Lung (tissue), 11 donors: ENCODE measurements at regions not wholly inside any gene's neighbourhood (a gene's known extent, or its start where the extent isn't known, plus 50 kb on each side); places are given as distances from the start of the nearest gene placed in this dataset.

Experiments used
- ATAC-seq: fragments of 200-7000 bp; cut with Tn5 transposase; one replicate; pipeline ENCODE4 v1.9.1; 2020; ENCODE audit warnings: moderate number of reproducible peaks; ENCODE audit not compliant: insufficient read depth, low FRiP score
- DNase-seq, 3 donors: peaks; one replicate each; pipeline ENCODE4 v3.0.0-alpha.2; 2013 to 2017
- H3K27ac ChIP-seq, 2 donors: one replicate each; pipeline ENCODE4 v1.5.1; 2013; ENCODE audit warnings: mild to moderate bottlenecking in 2 of 2, moderate library complexity in 2 of 2, control low read depth in 1 of 2, inconsistent platforms in 1 of 2, low read depth in 1 of 2, low read length in 1 of 2
- H3K27me3 ChIP-seq, 3 donors: one replicate each; pipeline ENCODE4 v1.5.1; 2013; ENCODE audit warnings: low read length in 2 of 3; ENCODE audit not compliant: control insufficient read depth in 3 of 3, insufficient read depth in 3 of 3
- H3K36me3 ChIP-seq, 4 donors: one replicate each; pipeline ENCODE4 v1.5.1; 2013; ENCODE audit warnings: low read length in 4 of 4, mild to moderate bottlenecking in 1 of 4, moderate library complexity in 1 of 4; ENCODE audit not compliant: control insufficient read depth in 4 of 4, insufficient read depth in 4 of 4
- H3K4me1 ChIP-seq, 5 donors: one replicate each; pipeline ENCODE4 v1.5.1; 2013; ENCODE audit warnings: low read length in 5 of 5, mild to moderate bottlenecking in 2 of 5, moderate library complexity in 1 of 5; ENCODE audit not compliant: control insufficient read depth in 5 of 5, insufficient read depth in 5 of 5
- H3K4me3 ChIP-seq: one replicate; pipeline ENCODE4 v1.5.1; 2013; ENCODE audit warnings: mild to moderate bottlenecking, control low read depth, moderate library complexity
- H3K9ac ChIP-seq, 2 donors: one replicate each; pipeline ENCODE4 v1.5.1; 2013; ENCODE audit warnings: low read length in 2 of 2, control low read depth in 1 of 2; ENCODE audit not compliant: insufficient read depth in 1 of 2
- H3K9me3 ChIP-seq, 4 donors: one replicate each; pipeline ENCODE4 v1.5.1; 2013; ENCODE audit warnings: low read length in 3 of 4, mild to moderate bottlenecking in 1 of 4, moderate library complexity in 1 of 4; ENCODE audit not compliant: control insufficient read depth in 4 of 4, insufficient read depth in 3 of 4
- WGBS, 2 donors: extraction: QIAGEN DNeasy Blood & Tissue Kit; methylation state at CpG; one replicate each; pipeline ENCODE4 v1.1.7; 2013; 5-methylcytosine and 5-hydroxymethylcytosine counted together
- TF ChIP-seq, protein P1 (sequence below): IDR thresholded peaks from 2 replicates; pipeline ENCODE4 v1.5.1; 2012; ENCODE audit warnings: mild to moderate bottlenecking; ENCODE audit errors: control extremely low read depth, extremely low read depth
- donor health status: control.
- donor health status: control.
- donor health status: Bipolar disorder and iron deficiency.
- donor health status: healthy.
- donor health status: DM: yes; HTN: yes; CAD: no.

DNA sequence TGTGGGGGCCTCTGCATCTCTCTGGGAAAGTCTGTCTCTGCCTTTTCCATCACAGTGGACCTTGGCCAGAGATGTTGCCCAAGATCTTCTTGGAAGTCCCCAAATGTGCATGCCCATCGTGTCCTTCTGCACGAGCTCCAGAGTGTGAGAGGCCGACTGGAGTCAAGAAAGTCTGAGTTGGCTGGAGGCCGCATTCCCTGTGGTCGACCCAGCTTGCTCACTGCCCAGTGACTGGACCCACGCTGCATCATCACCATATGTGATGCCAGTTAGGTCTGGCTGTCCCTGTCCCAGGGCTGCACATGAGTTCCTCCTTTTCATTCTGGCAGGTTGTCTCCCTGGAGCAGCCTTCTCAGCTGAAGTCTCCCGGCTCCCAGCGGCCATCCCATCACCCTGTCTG is 93.8 kb downstream of the ARL4C start:
- Histone ChIP-seq H3K27me3 (no peaks in the 10 kb centered on the region), H3K9me3 (peaks cover 0 to 4% (median 0%) of the 10 kb centered on the region in 4 donors), H3K27ac (no peak overlapping the region), H3K36me3 (no peaks in the 10 kb centered on the region), H3K4me3 (no peak overlapping the region), H3K4me1 (peaks cover 0 to 5% (median 0%) of the 10 kb centered on the region in 5 donors), H3K9ac (no peak overlapping the region)
- WGBS, 2 donors, result 83 to 90% methylated on average over 8 of the region's 8 CpGs
- TF ChIP-seq, protein P1, sequence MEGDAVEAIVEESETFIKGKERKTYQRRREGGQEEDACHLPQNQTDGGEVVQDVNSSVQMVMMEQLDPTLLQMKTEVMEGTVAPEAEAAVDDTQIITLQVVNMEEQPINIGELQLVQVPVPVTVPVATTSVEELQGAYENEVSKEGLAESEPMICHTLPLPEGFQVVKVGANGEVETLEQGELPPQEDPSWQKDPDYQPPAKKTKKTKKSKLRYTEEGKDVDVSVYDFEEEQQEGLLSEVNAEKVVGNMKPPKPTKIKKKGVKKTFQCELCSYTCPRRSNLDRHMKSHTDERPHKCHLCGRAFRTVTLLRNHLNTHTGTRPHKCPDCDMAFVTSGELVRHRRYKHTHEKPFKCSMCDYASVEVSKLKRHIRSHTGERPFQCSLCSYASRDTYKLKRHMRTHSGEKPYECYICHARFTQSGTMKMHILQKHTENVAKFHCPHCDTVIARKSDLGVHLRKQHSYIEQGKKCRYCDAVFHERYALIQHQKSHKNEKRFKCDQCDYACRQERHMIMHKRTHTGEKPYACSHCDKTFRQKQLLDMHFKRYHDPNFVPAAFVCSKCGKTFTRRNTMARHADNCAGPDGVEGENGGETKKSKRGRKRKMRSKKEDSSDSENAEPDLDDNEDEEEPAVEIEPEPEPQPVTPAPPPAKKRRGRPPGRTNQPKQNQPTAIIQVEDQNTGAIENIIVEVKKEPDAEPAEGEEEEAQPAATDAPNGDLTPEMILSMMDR, result no peak
- DNase-seq (no peak), ATAC-seq (no peak)

DNA sequence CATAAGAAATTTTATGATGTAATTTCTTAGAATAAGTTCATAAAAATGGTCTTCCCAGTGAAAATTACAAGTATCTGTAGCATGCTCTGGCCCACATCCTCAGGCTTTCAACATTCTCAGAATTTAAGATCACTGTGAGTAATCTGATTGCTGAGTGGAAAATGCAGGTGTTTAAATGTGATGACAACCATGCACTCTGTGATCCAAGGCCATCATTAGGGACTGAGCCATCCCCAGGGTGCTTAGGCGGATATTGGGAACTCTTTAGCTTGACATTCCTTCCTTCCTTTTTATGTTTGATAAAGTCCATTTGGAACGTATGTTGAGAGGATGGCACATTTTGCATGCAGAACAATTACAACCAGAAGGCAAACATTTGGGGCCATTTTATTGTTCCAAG is 95.5 kb downstream of the ARL4C start:
- H3K4me3 ChIP-seq, result no peak overlapping the region
- no peak overlapping the region for H3K9ac ChIP-seq
- TF ChIP-seq, protein P1, result no peak
- 95 to 97% methylated on average over 2 of the region's 2 CpGs for WGBS, 2 donors
- no peak for DNase-seq
- H3K4me1 ChIP-seq, result peaks cover 0 to 5% (median 0%) of the 10 kb centered on the region in 5 donors
- no peak for ATAC-seq
- no peak overlapping the region for H3K27ac ChIP-seq
- H3K36me3 ChIP-seq, result no peaks in the 10 kb centered on the region
- H3K27me3 ChIP-seq, result no peaks in the 10 kb centered on the region
- H3K9me3 ChIP-seq, result peaks cover 0 to 4% (median under 1%) of the 10 kb centered on the region in 4 donors

DNA sequence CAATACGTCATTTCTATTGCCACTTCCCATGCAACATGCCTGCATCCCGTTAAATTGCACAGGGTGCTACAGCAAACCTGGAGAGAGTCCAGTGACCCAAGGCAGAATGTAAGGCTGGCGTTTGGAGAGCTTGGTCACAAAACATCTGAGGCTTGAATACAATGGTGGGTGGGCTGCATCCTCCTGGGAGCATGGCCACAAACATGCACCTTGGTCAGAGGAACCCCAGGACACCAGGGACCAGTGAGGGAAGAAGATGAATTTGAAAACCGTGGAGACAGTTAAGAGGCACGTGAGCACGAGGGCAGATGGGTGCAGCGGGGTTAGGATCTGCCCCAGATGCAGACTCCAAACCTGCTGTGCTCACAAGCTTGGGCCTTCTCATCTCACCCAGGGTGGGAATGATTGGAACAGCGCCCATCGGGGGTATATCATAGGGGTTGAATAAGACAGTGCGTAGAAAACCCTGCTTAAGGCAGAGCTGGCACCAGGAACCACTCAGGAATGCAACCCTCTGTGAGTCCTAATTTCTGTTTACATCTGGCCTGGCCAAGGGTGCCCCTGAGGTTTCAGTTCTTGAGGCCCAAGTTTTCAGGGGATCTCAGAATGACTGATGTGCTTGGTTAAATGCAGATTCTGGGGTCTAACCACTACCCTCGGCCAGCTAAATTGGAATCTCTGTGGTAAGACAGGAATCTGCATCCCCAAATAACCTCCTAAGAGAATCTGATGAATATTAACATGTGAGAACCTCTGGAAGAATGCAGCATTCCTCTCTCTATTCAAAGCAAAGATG is 97.2 kb downstream of the ARL4C start:
- H3K27me3 ChIP-seq, result no peaks in the 10 kb centered on the region
- peaks cover 0 to 1% (median 0%) of the 10 kb centered on the region in 5 donors for H3K4me1 ChIP-seq
- ATAC-seq (no peak), DNase-seq (no peak)
- no peak overlapping the region for H3K27ac ChIP-seq
- H3K36me3 ChIP-seq, result no peaks in the 10 kb centered on the region
- 85 to 93% methylated on average over 11 of the region's 11 CpGs for WGBS, 2 donors
- TF ChIP-seq, protein P1, result no peak
- H3K9ac ChIP-seq, result no peak overlapping the region
- H3K4me3 ChIP-seq, result no peak overlapping the region
- peaks cover 0 to 4% (median under 1%) of the 10 kb centered on the region in 4 donors for H3K9me3 ChIP-seq
